GM23338 (cell line): ENCODE measurements at regions not wholly inside any gene's neighbourhood (a gene's known extent, or its start where the extent isn't known, plus 50 kb on each side); places are given as distances from the start of the nearest gene placed in this dataset.

Experiments
- ATAC-seq: fragments of 200-7000 bp; cut with Tn5 transposase; 3 replicates; pipeline ENCODE4 v1.9.1; 2020
- DNase-seq: peaks from one replicate; pipeline ENCODE4 v3.0.0-alpha.2; 2015; ENCODE audit warnings: low spot score
- H2AFZ ChIP-seq: fragments of 200-600 bp; sonication (generic); 2 replicates; pipeline ENCODE4 v1.8.0; 2016; ENCODE audit warnings: antibody characterized with exemption, mild to moderate bottlenecking, moderate library complexity
- H3F3A ChIP-seq: fragments of 200-600 bp; sonication (generic); replicated peaks from 2 replicates; pipeline ENCODE4 v1.8.0; 2017; ENCODE audit warnings: antibody characterized with exemption, mixed run types, low read depth
- H3K27ac ChIP-seq: fragments of 200-600 bp; sonication (generic); 2 replicates; pipeline ENCODE4 v1.6.1; 2016; ENCODE audit warnings: low read depth
- H3K27me3 ChIP-seq: fragments of 200-600 bp; sonication (generic); 2 replicates; pipeline ENCODE4 v1.8.0; 2016; ENCODE audit warnings: mild to moderate bottlenecking, mixed run types, moderate library complexity; ENCODE audit not compliant: insufficient read depth
- H3K36me3 ChIP-seq: fragments of 200-600 bp; sonication (generic); 2 replicates; pipeline ENCODE4 v1.8.0; 2016; ENCODE audit warnings: mild to moderate bottlenecking; ENCODE audit not compliant: insufficient read depth
- H3K4me1 ChIP-seq: fragments of 200-600 bp; sonication (generic); 2 replicates; pipeline ENCODE4 v1.8.0; 2016; ENCODE audit warnings: mild to moderate bottlenecking, moderate library complexity; ENCODE audit not compliant: insufficient read depth
- H3K4me2 ChIP-seq: fragments of 200-600 bp; sonication (generic); 2 replicates; pipeline ENCODE4 v1.7.1; 2017; ENCODE audit warnings: mixed run types
- H3K4me3 ChIP-seq: fragments of 200-600 bp; sonication (generic); 2 replicates; pipeline ENCODE4 v1.6.1; 2016; ENCODE audit warnings: mixed run types
- H3K79me2 ChIP-seq: fragments of 200-600 bp; sonication (generic); replicated peaks from 2 replicates; pipeline ENCODE4 v1.8.0; 2017; ENCODE audit warnings: mild to moderate bottlenecking; ENCODE audit not compliant: insufficient read depth
- H3K9me2 ChIP-seq: fragments of 200-600 bp; sonication (generic); 2 replicates; pipeline ENCODE4 v1.8.0; 2017; ENCODE audit not compliant: insufficient read depth
- H4K20me1 ChIP-seq: fragments of 200-600 bp; sonication (generic); replicated peaks from 2 replicates; pipeline ENCODE4 v1.8.0; 2017; ENCODE audit warnings: mild to moderate bottlenecking; ENCODE audit not compliant: insufficient read depth
- H3K27ac Mint-ChIP-seq: 2 replicates; pipeline ENCODE4 v1.8.0; 2020; ENCODE audit warnings: inconsistent platforms, mild to moderate bottlenecking, moderate library complexity, mixed read lengths
- H3K27me3 Mint-ChIP-seq: 3 replicates; pipeline ENCODE4 v1.8.0; 2022; ENCODE audit warnings: low read depth, mild to moderate bottlenecking, moderate library complexity, mixed read lengths, inconsistent platforms; ENCODE audit not compliant: insufficient read depth, poor library complexity
- H3K36me3 Mint-ChIP-seq: 3 replicates; pipeline ENCODE4 v1.8.0; 2021; ENCODE audit warnings: low read depth, mild to moderate bottlenecking, inconsistent platforms, moderate library complexity, mixed read lengths
- H3K4me1 Mint-ChIP-seq: 3 replicates; pipeline ENCODE4 v1.8.0; 2020; ENCODE audit warnings: mild to moderate bottlenecking, inconsistent platforms, mixed read lengths
- H3K4me3 Mint-ChIP-seq: 3 replicates; pipeline ENCODE4 v1.8.0; 2021; ENCODE audit warnings: moderate library complexity, mild to moderate bottlenecking, inconsistent platforms, mixed read lengths
- H3K9me3 Mint-ChIP-seq: 3 replicates; pipeline ENCODE4 v1.8.0; 2020; ENCODE audit warnings: moderate library complexity, mild to moderate bottlenecking, inconsistent platforms, mixed read lengths
- CREB1 ChIP-seq: fragments of 250-450 bp; sonication (Bioruptor Pico); IDR thresholded peaks from 2 replicates; pipeline ENCODE4 v1.5.0; 2020; ENCODE audit warnings: low read depth, mild to moderate bottlenecking, moderate library complexity
- CTCF ChIP-seq, 2 experiments: fragments of 200-600 bp in 1 of 2; sonication (generic) in 1 of 2; conservative IDR thresholded peaks; 2 replicates each; pipeline versions ENCODE4 v1.5.1 to v1.6.1; 2016 to 2017; ENCODE audit warnings: antibody characterized with exemption in 2 of 2, low read depth in 2 of 2, mild to moderate bottlenecking in 2 of 2, moderate library complexity in 1 of 2
- ETS1 ChIP-seq: IDR thresholded peaks from 2 replicates; pipeline ENCODE4 v1.6.1; 2016; ENCODE audit warnings: antibody characterized with exemption
- EZH2 ChIP-seq: fragments of 200-600 bp; sonication (generic); IDR thresholded peaks from one replicate; pipeline ENCODE4 v1.8.0; 2017; ENCODE audit warnings: antibody characterized with exemption, mild to moderate bottlenecking, low read depth; ENCODE audit not compliant: unreplicated experiment
- EZH2phosphoT487 ChIP-seq: fragments of 200-600 bp; sonication (generic); IDR thresholded peaks from one replicate; pipeline ENCODE4 v1.8.1; 2018; ENCODE audit warnings: antibody characterized with exemption; ENCODE audit not compliant: unreplicated experiment
- JUNB ChIP-seq: IDR thresholded peaks from one replicate; pipeline ENCODE4 v1.6.1; 2016; ENCODE audit warnings: antibody characterized with exemption; ENCODE audit not compliant: unreplicated experiment
- REST ChIP-seq: IDR thresholded peaks from one replicate; pipeline ENCODE4 v1.6.1; 2018; ENCODE audit warnings: antibody characterized with exemption; ENCODE audit not compliant: unreplicated experiment
- ZNF331 ChIP-seq: fragments of 250-450 bp; sonication (Bioruptor Pico); IDR thresholded peaks from 2 replicates; pipeline ENCODE4 v1.5.0; 2020; ENCODE audit warnings: low read depth, mild to moderate bottlenecking, moderate library complexity

GRCh38 chr2:201965550-201965949 lies 68.1 kb upstream of the FZD7 start:
- Histone ChIP-seq H3K4me2 (no peak overlapping the region), H3K9me2 (peaks cover 6% of the 10 kb centered on the region; the same call in 1 of the 2 replicates), H3F3A (peaks cover 8% of the 10 kb centered on the region), H3K4me3 (no peak overlapping the region), H4K20me1 (no peaks in the 10 kb centered on the region), H3K27me3 (no peaks in the 10 kb centered on the region), H3K36me3 (no peaks in the 10 kb centered on the region), H3K4me1 (peaks cover 18% of the 10 kb centered on the region), H2AFZ (no peak overlapping the region), H3K27ac (no peak overlapping the region), H3K79me2 (peaks cover 22% of the 10 kb centered on the region)
- peak; percentile 23 for ATAC-seq
- peak; percentile 51 to 71 for TF ChIP-seq CTCF (conservative IDR thresholded peaks at IDR 0.05; ENCODE audit: low read depth in 2 of 2)
- TF ChIP-seq ETS1 = no peak
- Mint-ChIP-seq H3K27ac (no peak overlapping the region; the same call in 1 of the 2 replicates), H3K4me1 (peaks cover 53% of the 10 kb centered on the region), H3K9me3 (no peaks in the 10 kb centered on the region; the same call in 2 of the 3 replicates), H3K27me3 (peaks cover 12% of the 10 kb centered on the region), H3K36me3 (peaks cover 29% of the 10 kb centered on the region), H3K4me3 (no peak overlapping the region)
- DNase-seq = peak; percentile 45

- H2AFZ ChIP-seq = no peak overlapping the region
- peaks cover 9% of the 10 kb centered on the region; the same call in 1 of the 2 replicates for H3K9me2 ChIP-seq
- DNase-seq (peak; percentile 17), ATAC-seq (peak; percentile 44)
- TF ChIP-seq JUNB (no peak), REST (no peak), ZNF331 (CRISPR knock-in tag) (no peak), EZH2 (no peak), EZH2phosphoT487 (no peak), CREB1 (CRISPR knock-in tag) (no peak)
- Mint-ChIP-seq H3K4me3 (peak overlapping the region; percentile 12; the same call in 1 of the 3 replicates), H3K4me1 (peaks cover 57% of the 10 kb centered on the region), H3K27ac (peak overlapping the region; percentile 64), H3K36me3 (peaks cover 36% of the 10 kb centered on the region), H3K27me3 (peaks cover 10% of the 10 kb centered on the region), H3K9me3 (no peaks in the 10 kb centered on the region; the same call in 2 of the 3 replicates)
- H3F3A ChIP-seq = peaks cover 11% of the 10 kb centered on the region
- no peaks in the 10 kb centered on the region for H4K20me1 ChIP-seq
- H3K36me3 ChIP-seq = no peaks in the 10 kb centered on the region; the same call in 1 of the 2 replicates
- no peaks in the 10 kb centered on the region for H3K27me3 ChIP-seq
- H3K79me2 ChIP-seq = peaks cover 36% of the 10 kb centered on the region
- no peak overlapping the region for H3K4me3 ChIP-seq
- peak overlapping the region; percentile 80; the same call in 1 of the 2 replicates for H3K27ac ChIP-seq
- 0 out of 2 replicates have a peak overlapping the region, but pooled peaks have one; percentile 21 for H3K4me2 ChIP-seq
- H3K4me1 ChIP-seq = peaks cover 31% of the 10 kb centered on the region
These were observed 66.8 kb upstream of the FZD7 start for GRCh38 chr2:201966691-201967438.
